B cell (primary cell): ENCODE measurements at regions not wholly inside any gene's neighbourhood (a gene's known extent, or its start where the extent isn't known, plus 50 kb on each side); places are given as distances from the start of the nearest gene placed in this dataset.

Experiments
- ATAC-seq: fragments of 200-7000 bp; cut with Tn5 transposase; one replicate; pipeline ENCODE4 v1.10.0; 2021; ENCODE audit warnings: low read depth, mild to moderate bottlenecking, moderate number of reproducible peaks, moderate library complexity
- CTCF ChIA-PET: fragments of 350-600 bp; sonication (Branson Sonifier 250); formaldehyde crosslinking; loops from one replicate; lab custom pipeline; 2021; ENCODE audit warnings: antibody characterized with exemption, inconsistent platforms; lab: Charles Lee
- POLR2A ChIA-PET: fragments of 350-600 bp; sonication (Branson Sonifier 250); formaldehyde crosslinking; loops from one replicate; lab custom pipeline; 2021; ENCODE audit warnings: antibody characterized with exemption; lab: Charles Lee
- DNase-seq: peaks from one replicate; pipeline ENCODE4 v3.0.0; 2013
- H2AFZ ChIP-seq: 2 replicates; pipeline ENCODE4 v1.6.1; 2012; ENCODE audit warnings: mild to moderate bottlenecking, low read depth, low read length; ENCODE audit not compliant: insufficient read depth, poor library complexity, severe bottlenecking
- H3K27ac ChIP-seq, 2 donors: 1 replicate in 1 of 2; 2 replicates in 1 of 2; pipeline ENCODE4 v1.5.1; 2012 to 2013; ENCODE audit warnings: low read length in 2 of 2, mild to moderate bottlenecking in 2 of 2, moderate library complexity in 1 of 2
- H3K27me3 ChIP-seq, 4 experiments: fragments of 200-600 bp in 1 of 4; sonication (generic) in 1 of 4; replicated peaks in 1 of 4; 1 replicate in 2 of 4; 2 replicates in 2 of 4; pipeline versions ENCODE4 v1.6.1 to v1.7.0; 2013 to 2016; ENCODE audit warnings: low read length in 3 of 4, mild to moderate bottlenecking in 2 of 4, mixed read lengths in 1 of 4, moderate library complexity in 1 of 4; ENCODE audit not compliant: insufficient read depth in 4 of 4, control insufficient read depth in 3 of 4; ENCODE audit errors: control extremely low read depth in 1 of 4
- H3K36me3 ChIP-seq, 2 experiments: replicated peaks in 1 of 2; 1 replicate in 1 of 2; 2 replicates in 1 of 2; pipeline versions ENCODE4 v1.6.1 to v1.7.1; 2013; ENCODE audit warnings: low read length in 1 of 2; ENCODE audit not compliant: insufficient read depth in 2 of 2, control insufficient read depth in 1 of 2; ENCODE audit errors: control extremely low read depth in 1 of 2, extremely low read depth in 1 of 2
- H3K4me1 ChIP-seq, 2 donors: fragments of 200-600 bp in 1 of 2; sonication (generic) in 1 of 2; 1 replicate in 1 of 2; 2 replicates in 1 of 2; pipeline versions ENCODE4 v1.5.1 to v1.6.1; 2013 to 2017; ENCODE audit warnings: low read length in 2 of 2; ENCODE audit not compliant: control insufficient read depth in 2 of 2, insufficient read depth in 2 of 2
- H3K4me2 ChIP-seq: replicated peaks from 2 replicates; pipeline ENCODE3; 2012; ENCODE audit warnings: mild to moderate bottlenecking, low read depth, low read length; ENCODE audit not compliant: poor library complexity, severe bottlenecking
- H3K4me3 ChIP-seq, 5 experiments: fragments of 200-600 bp in 1 of 5; sonication (generic) in 1 of 5; 1 replicate in 3 of 5; 2 replicates in 2 of 5; pipeline versions ENCODE4 v1.5.1 to v1.7.0; 2011 to 2016; ENCODE audit warnings: low read length in 4 of 5, mild to moderate bottlenecking in 4 of 5, low read depth in 2 of 5, control low read depth in 1 of 5, moderate library complexity in 1 of 5; ENCODE audit not compliant: insufficient read depth in 1 of 5; ENCODE audit errors: control extremely low read depth in 1 of 5, extremely low read depth in 1 of 5
- H3K79me2 ChIP-seq: fragments of 200-600 bp; sonication (generic); one replicate; pipeline ENCODE4 v1.6.0; 2016; ENCODE audit warnings: low read length; ENCODE audit not compliant: control insufficient read depth, insufficient read depth
- H3K9ac ChIP-seq: fragments of 200-600 bp; sonication (generic); 2 replicates; pipeline ENCODE4 v1.6.1; 2017; ENCODE audit warnings: mild to moderate bottlenecking, low read length, moderate library complexity
- H3K9me3 ChIP-seq, 3 donors: one replicate each; pipeline versions ENCODE4 v1.6.1 to v1.7.1; 2013; ENCODE audit warnings: low read length in 2 of 3; ENCODE audit not compliant: control insufficient read depth in 2 of 3, insufficient read depth in 1 of 3; ENCODE audit errors: control extremely low read depth in 1 of 3
- H4K20me1 ChIP-seq: 2 replicates; pipeline ENCODE4 v1.6.0; 2012; ENCODE audit warnings: mild to moderate bottlenecking, low read length; ENCODE audit not compliant: insufficient read depth, control insufficient read depth, poor library complexity, severe bottlenecking
- H3K27ac Mint-ChIP-seq: one replicate; pipeline ENCODE4 v1.8.0; 2021; ENCODE audit warnings: mixed read lengths
- H3K27me3 Mint-ChIP-seq: one replicate; pipeline ENCODE4 v1.8.0; 2021; ENCODE audit warnings: mixed read lengths
- H3K4me1 Mint-ChIP-seq: one replicate; pipeline ENCODE4 v1.8.0; 2021; ENCODE audit warnings: mixed read lengths
- H3K4me3 Mint-ChIP-seq: one replicate; pipeline ENCODE4 v1.8.0; 2021; ENCODE audit warnings: mixed read lengths
- H3K9me3 Mint-ChIP-seq: one replicate; pipeline ENCODE4 v1.8.0; 2022; ENCODE audit warnings: mixed read lengths; ENCODE audit not compliant: insufficient read depth
- CTCF ChIP-seq: fragments of 200-600 bp; IDR thresholded peaks from one replicate; pipeline ENCODE4 v1.8.0; 2022; ENCODE audit warnings: antibody characterized with exemption, mild to moderate bottlenecking
- EZH2 ChIP-seq: IDR thresholded peaks from 2 replicates; pipeline ENCODE4 v1.6.1; 2012; ENCODE audit warnings: borderline replicate concordance, low read depth, mild to moderate bottlenecking, moderate library complexity, low read length; ENCODE audit not compliant: insufficient read depth, poor library complexity, severe bottlenecking
- WGBS: methylation state at CpG from one replicate; pipeline ENCODE4 v1.1.5; 2013; ENCODE audit warnings: missing lambda C conversion rate; ENCODE audit not compliant: insufficient coverage; 5-methylcytosine and 5-hydroxymethylcytosine counted together
- intact Hi-C: fragments of 100-400 bp; cut with micrococcal nuclease; formaldehyde crosslinking; loops from one replicate; pipeline ENCODE4 v1.10.0; 2022

DNA sequence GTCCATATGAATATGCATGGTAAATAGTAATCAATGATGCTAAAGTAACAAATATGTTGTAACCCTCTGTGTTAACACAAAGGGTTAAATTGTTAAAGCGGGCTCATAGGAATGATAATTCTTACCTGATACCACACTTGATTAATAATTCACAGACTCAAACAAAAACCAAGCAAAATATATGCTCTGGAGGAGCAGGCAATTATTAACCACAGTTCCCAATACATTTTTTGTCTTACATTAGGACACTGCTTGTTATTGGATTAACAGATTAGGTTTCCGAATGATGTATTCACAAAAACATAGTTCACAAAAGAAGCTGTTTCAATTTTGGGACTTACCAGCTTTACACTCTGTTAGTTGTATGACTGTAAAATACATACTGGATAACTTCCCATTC is 300.9 kb upstream of the LRRTM4 start:
- Histone ChIP-seq H3K79me2 (no peaks in the 10 kb centered on the region), H3K9ac (no peak overlapping the region), H3K4me1 (no peaks in the 10 kb centered on the region), H3K36me3 (no peaks in the 10 kb centered on the region), H3K4me2 (no peak overlapping the region), H3K4me3 (no peak overlapping the region), H3K27ac (no peak overlapping the region), H4K20me1 (no peaks in the 10 kb centered on the region), H3K9me3 (no peaks in the 10 kb centered on the region), H2AFZ (no peak overlapping the region), H3K27me3 (no peaks in the 10 kb centered on the region)
- DNase-seq (no peak), ATAC-seq (no peak)
- Mint-ChIP-seq H3K27me3 (no peaks in the 10 kb centered on the region), H3K27ac (no peak overlapping the region), H3K4me3 (no peak overlapping the region), H3K4me1 (no peaks in the 10 kb centered on the region), H3K9me3 (peaks cover 14% of the 10 kb centered on the region)
- ChIA-PET POLR2A (no interaction called here), CTCF (no interaction called here)
- intact Hi-C loops: no loop called here
- no CpG with 5 or more reads among the region's 2 CpGs for WGBS
- no peak for TF ChIP-seq EZH2
- no peak for TF ChIP-seq CTCF

DNA sequence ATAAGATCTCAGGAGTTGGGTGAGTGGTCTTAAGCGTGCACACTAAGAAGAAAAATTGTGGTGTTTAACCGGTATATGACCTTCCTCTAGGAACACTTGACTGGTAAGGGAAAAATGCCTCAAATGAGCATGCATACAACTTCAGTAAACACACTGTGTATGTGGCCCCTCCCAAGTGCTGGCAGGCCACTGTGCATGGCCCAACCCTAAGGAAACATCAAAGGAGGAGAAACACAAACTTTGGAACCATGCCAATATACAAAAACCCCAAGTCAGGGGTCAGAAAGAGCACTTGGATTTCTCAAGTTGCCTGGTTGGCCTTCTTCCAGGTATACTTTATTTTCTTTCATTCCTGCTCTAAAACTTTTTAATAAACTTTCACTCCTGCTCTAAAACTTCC is 308.9 kb upstream of the LRRTM4 start:
- Histone ChIP-seq H3K4me2 (no peak overlapping the region), H3K9ac (no peak overlapping the region), H3K9me3 (peaks cover 0 to 8% (median 8%) of the 10 kb centered on the region in 3 donors), H2AFZ (no peak overlapping the region), H3K4me3 (no peak overlapping the region), H4K20me1 (no peaks in the 10 kb centered on the region), H3K27me3 (no peaks in the 10 kb centered on the region), H3K27ac (no peak overlapping the region), H3K4me1 (no peaks in the 10 kb centered on the region), H3K36me3 (no peaks in the 10 kb centered on the region), H3K79me2 (no peaks in the 10 kb centered on the region)
- 100% methylated on average over 2 of the region's 2 CpGs for WGBS
- ChIA-PET POLR2A (no interaction called here), CTCF (no interaction called here)
- DNase-seq: no peak
- H3K4me3 Mint-ChIP-seq: no peak overlapping the region
- ATAC-seq: no peak
- H3K27me3 Mint-ChIP-seq: no peaks in the 10 kb centered on the region
- no peaks in the 10 kb centered on the region for H3K4me1 Mint-ChIP-seq
- intact Hi-C loops: no loop called here
- H3K9me3 Mint-ChIP-seq: peaks cover 6% of the 10 kb centered on the region
- no peak for TF ChIP-seq CTCF
- TF ChIP-seq EZH2: no peak
- H3K27ac Mint-ChIP-seq: no peak overlapping the region
